PC-3 (cell line): ENCODE measurements at regions not wholly inside any gene's neighbourhood (a gene's known extent, or its start where the extent isn't known, plus 50 kb on each side); places are given as distances from the start of the nearest gene placed in this dataset.

Experiments
- ATAC-seq: fragments of 200-7000 bp; cut with Tn5 transposase; 2 replicates; pipeline ENCODE4 v1.9.1; 2020; ENCODE audit warnings: mild to moderate bottlenecking, moderate library complexity
- BruUV-seq: library from RNA; stranded (reverse); fragments of 400-500 nt; replicated peaks from 2 replicates; lab custom pipeline; 2021; lab: Mats Ljungman, UMichigan
- CTCF ChIA-PET: fragments of 300-600 bp; sonication (Branson Sonifier 250); formaldehyde crosslinking; loops from one replicate; lab custom pipeline; 2022; ENCODE audit warnings: antibody characterized with exemption; lab: Charles Lee
- POLR2A ChIA-PET: fragments of 300-600 bp; sonication (Branson Sonifier 250); formaldehyde crosslinking; loops from one replicate; lab custom pipeline; 2022; ENCODE audit warnings: antibody characterized with exemption; ENCODE audit not compliant: unreplicated experiment; lab: Charles Lee
- DNase-seq: peaks from one replicate; pipeline ENCODE4 v3.0.0-alpha.2; 2015
- H2AFZ ChIP-seq: fragments of 300-600 bp; sonication (generic); 2 replicates; pipeline ENCODE4 v1.6.0; 2016; ENCODE audit warnings: antibody characterized with exemption, low read length
- H3F3A ChIP-seq: fragments of 300-600 bp; sonication (generic); one replicate; pipeline ENCODE4 v1.6.0; 2017; ENCODE audit warnings: antibody characterized with exemption, low read length, control low read depth, mild to moderate bottlenecking; ENCODE audit not compliant: unreplicated experiment
- H3K27ac ChIP-seq: fragments of 300-600 bp; sonication (generic); 2 replicates; pipeline ENCODE4 v1.5.1; 2016; ENCODE audit warnings: mild to moderate bottlenecking, low read length
- H3K27me3 ChIP-seq: fragments of 300-600 bp; sonication (generic); 2 replicates; pipeline ENCODE4 v1.6.1; 2016; ENCODE audit warnings: low read length, mixed read lengths
- H3K36me3 ChIP-seq: fragments of 300-600 bp; sonication (generic); 2 replicates; pipeline ENCODE4 v1.6.1; 2016; ENCODE audit warnings: low read depth, mixed run types, low read length, mixed read lengths
- H3K4me1 ChIP-seq: fragments of 300-600 bp; sonication (generic); 2 replicates; pipeline ENCODE4 v1.5.1; 2016; ENCODE audit warnings: low read length; ENCODE audit not compliant: insufficient read depth
- H3K4me2 ChIP-seq: fragments of 300-600 bp; sonication (generic); 2 replicates; pipeline ENCODE4 v1.6.0; 2016; ENCODE audit warnings: low read length
- H3K4me3 ChIP-seq: fragments of 300-600 bp; sonication (generic); 2 replicates; pipeline ENCODE4 v1.5.1; 2016; ENCODE audit warnings: mild to moderate bottlenecking, low read length, mixed read lengths
- H3K79me2 ChIP-seq: fragments of 300-600 bp; sonication (generic); 2 replicates; pipeline ENCODE4 v1.6.1; 2017; ENCODE audit warnings: low read length, mixed read lengths
- H3K9ac ChIP-seq: fragments of 300-600 bp; sonication (generic); 2 replicates; pipeline ENCODE4 v1.6.0; 2016; ENCODE audit warnings: mild to moderate bottlenecking, low read length
- H3K9me2 ChIP-seq: fragments of 300-600 bp; sonication (generic); replicated peaks from 2 replicates; pipeline ENCODE4 v1.6.1; 2016; ENCODE audit warnings: mixed run types, low read length, mixed read lengths
- H3K9me3 ChIP-seq: fragments of 300-600 bp; sonication (generic); 2 replicates; pipeline ENCODE4 v1.6.1; 2016; ENCODE audit warnings: low read length, mixed read lengths
- H4K20me1 ChIP-seq: fragments of 300-600 bp; sonication (generic); 2 replicates; pipeline ENCODE4 v1.6.1; 2016; ENCODE audit warnings: low read length, mixed read lengths
- CTCF ChIP-seq: fragments of 300-600 bp; sonication (generic); conservative IDR thresholded peaks from 2 replicates; pipeline ENCODE4 v1.5.1; 2017; ENCODE audit warnings: antibody characterized with exemption, low read depth, mild to moderate bottlenecking, low read length
- EZH2 ChIP-seq: fragments of 300-600 bp; sonication (generic); IDR thresholded peaks from one replicate; pipeline ENCODE4 v1.6.1; 2017; ENCODE audit warnings: antibody characterized with exemption, mild to moderate bottlenecking, low read length; ENCODE audit not compliant: unreplicated experiment
- EZH2phosphoT487 ChIP-seq: fragments of 300-600 bp; sonication (generic); IDR thresholded peaks from 2 replicates; pipeline ENCODE4 v1.6.1; 2018; ENCODE audit warnings: mild to moderate bottlenecking, antibody characterized with exemption, low read length, borderline replicate concordance
- intact Hi-C: fragments of 100-400 bp; cut with micrococcal nuclease; formaldehyde crosslinking; loops from 2 replicates; pipeline ENCODE4 v1.9.0; 2023

DNA sequence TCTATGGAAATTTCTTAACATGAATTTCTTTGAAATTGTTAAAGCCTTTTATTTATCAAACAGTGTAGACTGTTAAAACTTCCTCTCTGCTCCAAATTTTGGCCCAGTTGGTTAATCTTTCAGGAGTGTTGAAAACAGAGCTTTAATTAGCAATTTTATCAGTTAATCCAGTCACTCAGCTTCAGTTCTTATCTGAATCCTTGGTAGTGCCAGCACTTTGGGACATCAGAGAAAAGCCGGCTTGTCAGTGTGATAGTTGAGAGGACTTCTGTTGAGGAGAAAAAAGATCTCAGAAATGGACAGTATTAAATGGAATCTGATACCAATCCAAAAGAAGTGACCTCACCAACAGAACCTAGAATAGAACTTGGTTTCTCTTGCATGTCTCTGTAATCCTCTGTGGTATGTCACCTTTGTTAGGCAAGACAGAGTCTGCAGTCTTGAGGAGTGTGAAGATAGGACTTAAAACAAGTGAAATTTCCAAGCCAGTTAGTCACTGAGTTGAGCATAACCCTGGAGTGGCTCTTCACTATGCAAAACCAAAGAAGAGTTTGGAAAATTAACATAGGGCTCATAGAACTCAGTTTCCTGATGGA lies 251.8 kb downstream of the NNT start:
- H3K4me3 ChIP-seq: no peak overlapping the region
- intact Hi-C loops: no loop called here
- H3K79me2 ChIP-seq: no peaks in the 10 kb centered on the region
- H3K9me2 ChIP-seq: no peaks in the 10 kb centered on the region
- no peaks in the 10 kb centered on the region for H4K20me1 ChIP-seq
- POLR2A ChIA-PET: no interaction called here
- no peak overlapping the region for H3K9ac ChIP-seq
- no peaks in the 10 kb centered on the region for H3K36me3 ChIP-seq
- BruUV-seq: no TSS peak
- H3K9me3 ChIP-seq: peaks cover 4% of the 10 kb centered on the region; the same call in 1 of the 2 replicates
- H3K4me2 ChIP-seq: no peak overlapping the region
- no peak for DNase-seq
- no peak overlapping the region for H3K27ac ChIP-seq
- no peaks in the 10 kb centered on the region for H3F3A ChIP-seq
- TF ChIP-seq EZH2 (no peak), EZH2phosphoT487 (no peak), CTCF (no peak)
- H2AFZ ChIP-seq: no peak overlapping the region
- H3K4me1 ChIP-seq: no peaks in the 10 kb centered on the region
- CTCF ChIA-PET: interaction anchor here (0.6 kb wide), 1 partner anchor 217 kb away, joined by 4 read pairs; no protein-coding TSS in a partner anchor
- ATAC-seq: no peak
- H3K27me3 ChIP-seq: peaks cover 49% of the 10 kb centered on the region

- no peaks in the 10 kb centered on the region for H3F3A ChIP-seq
- DNase-seq (no peak), ATAC-seq (no peak)
- no peaks in the 10 kb centered on the region for H3K79me2 ChIP-seq
- BruUV-seq: no TSS peak
- no peaks in the 10 kb centered on the region for H3K4me1 ChIP-seq
- ChIA-PET POLR2A (no interaction called here), CTCF (no interaction called here)
- H3K9me2 ChIP-seq: no peaks in the 10 kb centered on the region
- TF ChIP-seq EZH2 (no peak), EZH2phosphoT487 (no peak)
- H4K20me1 ChIP-seq: no peaks in the 10 kb centered on the region
- peaks cover 4% of the 10 kb centered on the region; the same call in 1 of the 2 replicates for H3K9me3 ChIP-seq
- peaks cover 57% of the 10 kb centered on the region for H3K27me3 ChIP-seq
- H3K27ac ChIP-seq: no peak overlapping the region
- no peak overlapping the region for H3K4me2 ChIP-seq
- H2AFZ ChIP-seq: no peak overlapping the region
- no peak overlapping the region for H3K9ac ChIP-seq
- no peak overlapping the region for H3K4me3 ChIP-seq
- no peaks in the 10 kb centered on the region for H3K36me3 ChIP-seq
- intact Hi-C loops: no loop called here
These were observed 249.3 kb downstream of the NNT start for GRCh38 chr5:43852279-43852678.

DNA sequence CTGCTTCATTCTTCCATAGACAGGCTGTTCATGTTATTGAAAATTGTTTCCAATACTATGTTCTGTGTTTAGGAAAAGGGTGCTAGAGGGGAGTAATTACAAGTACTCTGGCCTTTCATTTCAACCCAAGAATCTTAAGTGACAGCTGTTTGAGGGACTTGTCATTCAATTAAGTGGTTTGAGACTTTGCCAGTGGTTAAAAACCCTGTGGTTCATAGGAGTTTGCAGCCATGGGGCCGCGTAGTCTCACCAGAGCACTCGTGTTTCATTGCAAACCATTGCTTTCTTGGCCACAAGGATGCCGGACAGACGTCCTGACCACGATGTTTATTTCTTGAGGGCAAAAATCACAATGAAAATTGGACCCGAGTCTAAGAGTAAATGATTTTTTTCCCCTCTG lies 248.8 kb downstream of the NNT start:
- BruUV-seq: no TSS peak
- no peak overlapping the region for H3K27ac ChIP-seq
- no peaks in the 10 kb centered on the region for H3K4me1 ChIP-seq

More for the DNA sequence above, 248.8 kb downstream of the NNT start:
- intact Hi-C loops: no loop called here
- TF ChIP-seq CTCF: no peak
- no peak for TF ChIP-seq EZH2phosphoT487
- TF ChIP-seq EZH2: no peak
- no peak overlapping the region for H3K4me2 ChIP-seq
- no peak for ATAC-seq
- no peaks in the 10 kb centered on the region for H3K9me2 ChIP-seq
- no peaks in the 10 kb centered on the region for H3F3A ChIP-seq
- no peaks in the 10 kb centered on the region for H4K20me1 ChIP-seq
- peaks cover 4% of the 10 kb centered on the region; the same call in 1 of the 2 replicates for H3K9me3 ChIP-seq
- H3K27me3 ChIP-seq: peaks cover 61% of the 10 kb centered on the region
- no peak overlapping the region for H2AFZ ChIP-seq
- CTCF ChIA-PET: no interaction called here
- H3K4me3 ChIP-seq: no peak overlapping the region
- no peaks in the 10 kb centered on the region for H3K79me2 ChIP-seq
- H3K36me3 ChIP-seq: no peaks in the 10 kb centered on the region
- DNase-seq: no peak
- POLR2A ChIA-PET: no interaction called here
- H3K9ac ChIP-seq: no peak overlapping the region
